GM10248 (cell line): ENCODE measurements at regions not wholly inside any gene's neighbourhood (a gene's known extent, or its start where the extent isn't known, plus 50 kb on each side); places are given as distances from the start of the nearest gene placed in this dataset.

ENCODE experiments used
- CTCF ChIA-PET: fragments of 300-600 bp; sonication (Branson Sonifier 250); formaldehyde crosslinking; extraction: SDS; loops from one replicate; lab custom pipeline; 2021; ENCODE audit warnings: antibody characterized with exemption; lab: Yijun Ruan, JAX
- POLR2A ChIA-PET: fragments of 350-650 bp; sonication (Branson Sonifier 250); formaldehyde crosslinking; extraction: SDS; loops from one replicate; lab custom pipeline; 2020; ENCODE audit warnings: antibody characterized with exemption; lab: Yijun Ruan, JAX
- DNase-seq: peaks from one replicate; pipeline ENCODE4 v3.0.0; 2012; ENCODE audit errors: extremely low spot score
- CTCF ChIP-seq: IDR thresholded peaks from 2 replicates; pipeline ENCODE4 v1.5.1; 2012; ENCODE audit warnings: mild to moderate bottlenecking, low read depth; ENCODE audit errors: extremely low read depth, missing control alignments, control extremely low read depth

- ChIA-PET CTCF (interaction anchor here (4.8 kb wide), 1 partner anchor 16 kb away, joined by 22 read pairs; no protein-coding TSS in a partner anchor), POLR2A (no interaction called here)
- no peak for TF ChIP-seq CTCF
- no peak for DNase-seq
Observed at GRCh38 chr13:26888632-26889031, 128.0 kb upstream of the GPR12 start.

- CTCF ChIA-PET: interaction anchor here (1.1 to 4.8 kb wide), 2 partner anchors 15 to 98 kb away, joined by 3 to 22 read pairs; no protein-coding TSS in a partner anchor
- DNase-seq: no peak
- no peak for TF ChIP-seq CTCF
- POLR2A ChIA-PET: no interaction called here
Observed at GRCh38 chr13:26887594-26887993, 127.0 kb upstream of the GPR12 start.

- DNase-seq: no peak
- ChIA-PET CTCF (interaction anchor here (2.6 kb wide), 1 partner anchor 11 kb away, joined by 7 read pairs; no protein-coding TSS in a partner anchor), POLR2A (no interaction called here)
- no peak for TF ChIP-seq CTCF
Observed at GRCh38 chr13:26883613-26884257, 123.1 kb upstream of the GPR12 start.

GRCh38 chr13:26882731-26883130 is 122.1 kb upstream of the GPR12 start:
- no peak for TF ChIP-seq CTCF
- DNase-seq: no peak
- POLR2A ChIA-PET: no interaction called here
- CTCF ChIA-PET: interaction anchor here (2.6 kb wide), 1 partner anchor 10 kb away, joined by 7 read pairs; no protein-coding TSS in a partner anchor

GRCh38 chr13:26881154-26881553 is 120.6 kb upstream of the GPR12 start:
- no peak for TF ChIP-seq CTCF
- ChIA-PET POLR2A (no interaction called here), CTCF (interaction anchor here (0.9 to 2.6 kb wide), 2 partner anchors 8 kb away, joined by 3 to 7 read pairs; no protein-coding TSS in a partner anchor)
- DNase-seq: no peak

GRCh38 chr13:26880735-26881134 is 120.1 kb upstream of the GPR12 start:
- no peak for TF ChIP-seq CTCF
- no peak for DNase-seq
- ChIA-PET CTCF (interaction anchor here (0.9 to 1.2 kb wide), 2 partner anchors 9 kb away, joined by 3 read pairs; no protein-coding TSS in a partner anchor), POLR2A (no interaction called here)

- ChIA-PET CTCF (no interaction called here), POLR2A (no interaction called here)
- DNase-seq: no peak
- no peak for TF ChIP-seq CTCF
Observed at GRCh38 chr13:26878438-26878837, 117.9 kb upstream of the GPR12 start.
